WTC11 (cell line): ENCODE measurements at regions not wholly inside any gene's neighbourhood (a gene's known extent, or its start where the extent isn't known, plus 50 kb on each side); places are given as distances from the start of the nearest gene placed in this dataset.

Experiments used
- ATAC-seq: fragments of 200-7000 bp; cut with Tn5 transposase; 2 replicates; pipeline ENCODE4 v1.10.0; 2021; ENCODE audit warnings: mild to moderate bottlenecking, moderate library complexity
- CTCF ChIA-PET: fragments of 300-600 bp; sonication (Branson Sonifier 250); formaldehyde crosslinking; loops from one replicate; lab custom pipeline; 2021; ENCODE audit warnings: antibody characterized with exemption; lab: Charles Lee
- POLR2A ChIA-PET: fragments of 350-600 bp; sonication (Branson Sonifier 250); formaldehyde crosslinking; loops from one replicate; lab custom pipeline; 2021; ENCODE audit warnings: antibody characterized with exemption; lab: Charles Lee
- DNase-seq: peaks from one replicate; pipeline ENCODE4 v3.0.0; 2021; ENCODE audit warnings: low spot score
- H3K27ac Mint-ChIP-seq: 2 replicates; pipeline ENCODE4 v1.8.0; 2021; ENCODE audit warnings: mixed read lengths
- H3K27me3 Mint-ChIP-seq: 2 replicates; pipeline ENCODE4 v1.8.0; 2021; ENCODE audit warnings: low read depth, mild to moderate bottlenecking, moderate library complexity, mixed read lengths
- H3K36me3 Mint-ChIP-seq: 2 replicates; pipeline ENCODE4 v1.8.0; 2021; ENCODE audit warnings: mixed read lengths
- H3K4me1 Mint-ChIP-seq: 2 replicates; pipeline ENCODE4 v1.8.0; 2022; ENCODE audit warnings: mixed read lengths
- H3K4me3 Mint-ChIP-seq: 2 replicates; pipeline ENCODE4 v1.8.0; 2021; ENCODE audit warnings: mild to moderate bottlenecking, moderate library complexity, mixed read lengths
- H3K9me3 Mint-ChIP-seq: 2 replicates; pipeline ENCODE4 v1.8.0; 2021; ENCODE audit warnings: mixed read lengths
- GABPB1 ChIP-seq: sonication (generic); formaldehyde crosslinking; IDR thresholded peaks from 2 replicates; pipeline ENCODE4 v1.8.1; 2023; ENCODE audit warnings: mild to moderate bottlenecking, missing genetic modification reagents
- IRF2 ChIP-seq: sonication (generic); formaldehyde crosslinking; IDR thresholded peaks from 2 replicates; pipeline ENCODE4 v1.8.0; 2022; ENCODE audit warnings: low read depth, missing genetic modification reagents, borderline replicate concordance
- MAX ChIP-seq: sonication (generic); formaldehyde crosslinking; IDR thresholded peaks from 2 replicates; pipeline ENCODE4 v1.8.0; 2022; ENCODE audit warnings: mild to moderate bottlenecking, missing genetic modification reagents
- MXD4 ChIP-seq: fragments of 250-450 bp; sonication (Bioruptor Pico); IDR thresholded peaks from 2 replicates; pipeline ENCODE4 v1.8.0; 2021; ENCODE audit warnings: mild to moderate bottlenecking, moderate library complexity, borderline replicate concordance
- OVOL2 ChIP-seq: fragments of 250-450 bp; sonication (Bioruptor Pico); IDR thresholded peaks from 2 replicates; pipeline ENCODE4 v1.9.0; 2021; ENCODE audit warnings: mild to moderate bottlenecking, borderline replicate concordance
- PRRX2 ChIP-seq: fragments of 250-450 bp; sonication (Bioruptor Pico); IDR thresholded peaks from 2 replicates; pipeline ENCODE4 v1.8.0; 2021; ENCODE audit warnings: mild to moderate bottlenecking
- RELA ChIP-seq: sonication (generic); formaldehyde crosslinking; IDR thresholded peaks from 2 replicates; pipeline ENCODE4 v1.8.1; 2022; ENCODE audit warnings: missing genetic modification reagents, mild to moderate bottlenecking, borderline replicate concordance
- SOX15 ChIP-seq: fragments of 250-450 bp; sonication (Bioruptor Pico); IDR thresholded peaks from 2 replicates; pipeline ENCODE4 v1.9.0; 2021; ENCODE audit warnings: mild to moderate bottlenecking
- TP53 ChIP-seq: sonication (generic); formaldehyde crosslinking; IDR thresholded peaks from 2 replicates; pipeline ENCODE4 v1.8.1; 2023; ENCODE audit warnings: mild to moderate bottlenecking, missing genetic modification reagents
- ZNF232 ChIP-seq: sonication (generic); formaldehyde crosslinking; IDR thresholded peaks from 2 replicates; pipeline ENCODE4 v1.8.0; 2022; ENCODE audit warnings: mild to moderate bottlenecking, missing genetic modification reagents
- ZNF317 ChIP-seq: sonication (generic); formaldehyde crosslinking; IDR thresholded peaks from 2 replicates; pipeline ENCODE4 v1.8.1; 2023; ENCODE audit warnings: low read depth, mild to moderate bottlenecking, moderate library complexity, missing genetic modification reagents, borderline replicate concordance
- ZNF671 ChIP-seq: fragments of 250-450 bp; sonication (Bioruptor Pico); IDR thresholded peaks from 2 replicates; pipeline ENCODE4 v1.8.0; 2021; ENCODE audit warnings: mild to moderate bottlenecking
- TF ChIP-seq, protein P1 (sequence below): sonication (generic); formaldehyde crosslinking; IDR thresholded peaks from 2 replicates; pipeline ENCODE4 v1.8.0; 2023; ENCODE audit warnings: missing genetic modification reagents, mild to moderate bottlenecking, borderline replicate concordance
- TF ChIP-seq, protein P2 (sequence below): sonication (generic); formaldehyde crosslinking; IDR thresholded peaks from 2 replicates; pipeline ENCODE4 v1.8.0; 2022; ENCODE audit warnings: mild to moderate bottlenecking, missing genetic modification reagents
- TF ChIP-seq, protein P3 (sequence below): sonication (generic); formaldehyde crosslinking; IDR thresholded peaks from 2 replicates; pipeline ENCODE4 v1.8.0; 2023; ENCODE audit warnings: mild to moderate bottlenecking, missing genetic modification reagents

DNA sequence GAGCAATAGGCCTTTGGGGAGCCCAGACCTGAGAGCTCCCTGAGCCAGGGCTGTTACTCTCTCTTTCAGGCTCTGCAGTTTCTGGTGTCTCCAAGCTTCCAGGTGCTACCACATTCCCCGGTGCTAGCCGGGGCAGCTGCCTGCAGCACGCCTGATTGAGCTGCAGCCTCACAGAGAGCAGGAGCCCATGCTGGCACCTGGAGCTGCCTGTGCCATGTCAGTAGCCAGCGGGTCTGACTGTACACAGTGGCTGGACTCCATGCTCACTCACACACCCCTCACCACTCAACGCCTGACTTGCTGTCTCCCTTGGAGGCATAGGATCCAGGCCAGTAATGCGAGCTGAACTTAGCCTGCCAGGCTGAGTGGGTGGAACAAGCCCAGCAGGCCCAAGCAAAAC lies 800.4 kb upstream of the AGA start (continued):
- TF ChIP-seq, protein P1, sequence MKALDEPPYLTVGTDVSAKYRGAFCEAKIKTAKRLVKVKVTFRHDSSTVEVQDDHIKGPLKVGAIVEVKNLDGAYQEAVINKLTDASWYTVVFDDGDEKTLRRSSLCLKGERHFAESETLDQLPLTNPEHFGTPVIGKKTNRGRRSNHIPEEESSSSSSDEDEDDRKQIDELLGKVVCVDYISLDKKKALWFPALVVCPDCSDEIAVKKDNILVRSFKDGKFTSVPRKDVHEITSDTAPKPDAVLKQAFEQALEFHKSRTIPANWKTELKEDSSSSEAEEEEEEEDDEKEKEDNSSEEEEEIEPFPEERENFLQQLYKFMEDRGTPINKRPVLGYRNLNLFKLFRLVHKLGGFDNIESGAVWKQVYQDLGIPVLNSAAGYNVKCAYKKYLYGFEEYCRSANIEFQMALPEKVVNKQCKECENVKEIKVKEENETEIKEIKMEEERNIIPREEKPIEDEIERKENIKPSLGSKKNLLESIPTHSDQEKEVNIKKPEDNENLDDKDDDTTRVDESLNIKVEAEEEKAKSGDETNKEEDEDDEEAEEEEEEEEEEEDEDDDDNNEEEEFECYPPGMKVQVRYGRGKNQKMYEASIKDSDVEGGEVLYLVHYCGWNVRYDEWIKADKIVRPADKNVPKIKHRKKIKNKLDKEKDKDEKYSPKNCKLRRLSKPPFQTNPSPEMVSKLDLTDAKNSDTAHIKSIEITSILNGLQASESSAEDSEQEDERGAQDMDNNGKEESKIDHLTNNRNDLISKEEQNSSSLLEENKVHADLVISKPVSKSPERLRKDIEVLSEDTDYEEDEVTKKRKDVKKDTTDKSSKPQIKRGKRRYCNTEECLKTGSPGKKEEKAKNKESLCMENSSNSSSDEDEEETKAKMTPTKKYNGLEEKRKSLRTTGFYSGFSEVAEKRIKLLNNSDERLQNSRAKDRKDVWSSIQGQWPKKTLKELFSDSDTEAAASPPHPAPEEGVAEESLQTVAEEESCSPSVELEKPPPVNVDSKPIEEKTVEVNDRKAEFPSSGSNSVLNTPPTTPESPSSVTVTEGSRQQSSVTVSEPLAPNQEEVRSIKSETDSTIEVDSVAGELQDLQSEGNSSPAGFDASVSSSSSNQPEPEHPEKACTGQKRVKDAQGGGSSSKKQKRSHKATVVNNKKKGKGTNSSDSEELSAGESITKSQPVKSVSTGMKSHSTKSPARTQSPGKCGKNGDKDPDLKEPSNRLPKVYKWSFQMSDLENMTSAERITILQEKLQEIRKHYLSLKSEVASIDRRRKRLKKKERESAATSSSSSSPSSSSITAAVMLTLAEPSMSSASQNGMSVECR = no peak
- no peak for TF ChIP-seq MXD4
- TF ChIP-seq ZNF671 (CRISPR knock-in tag) = no peak
- TF ChIP-seq PRRX2 (CRISPR knock-in tag) = no peak
- TF ChIP-seq, all 79 proteins: peak for 0

- TF ChIP-seq OVOL2 (CRISPR knock-in tag) (no peak), TP53 (no peak), RELA (CRISPR knock-in tag) (no peak), ZNF232 (no peak), GABPB1 (CRISPR knock-in tag) (no peak)
- no peak overlapping the region for H3K27ac Mint-ChIP-seq
- ChIA-PET POLR2A (no interaction called here), CTCF (no interaction called here)
- DNase-seq (no peak), ATAC-seq (no peak)
- no peak overlapping the region for H3K4me3 Mint-ChIP-seq
- H3K4me1 Mint-ChIP-seq = no peaks in the 10 kb centered on the region
- H3K9me3 Mint-ChIP-seq = peaks cover 51% of the 10 kb centered on the region
- no peaks in the 10 kb centered on the region; the same call in 1 of the 2 replicates for H3K27me3 Mint-ChIP-seq
- peaks cover 12% of the 10 kb centered on the region; the same call in 1 of the 2 replicates for H3K36me3 Mint-ChIP-seq
Observed at GRCh38 chr4:178244785-178245184, 802.5 kb upstream of the AGA start.

GRCh38 chr4:178255172-178255571 lies 812.9 kb upstream of the AGA start:
- no peaks in the 10 kb centered on the region for H3K27me3 Mint-ChIP-seq
- POLR2A ChIA-PET = no interaction called here
- H3K4me3 Mint-ChIP-seq = no peak overlapping the region
- CTCF ChIA-PET = no interaction called here
- ATAC-seq (no peak), DNase-seq (no peak)
- peaks cover 15% of the 10 kb centered on the region for H3K36me3 Mint-ChIP-seq
- TF ChIP-seq SOX15 (CRISPR knock-in tag) = no peak
- TF ChIP-seq, protein P2, sequence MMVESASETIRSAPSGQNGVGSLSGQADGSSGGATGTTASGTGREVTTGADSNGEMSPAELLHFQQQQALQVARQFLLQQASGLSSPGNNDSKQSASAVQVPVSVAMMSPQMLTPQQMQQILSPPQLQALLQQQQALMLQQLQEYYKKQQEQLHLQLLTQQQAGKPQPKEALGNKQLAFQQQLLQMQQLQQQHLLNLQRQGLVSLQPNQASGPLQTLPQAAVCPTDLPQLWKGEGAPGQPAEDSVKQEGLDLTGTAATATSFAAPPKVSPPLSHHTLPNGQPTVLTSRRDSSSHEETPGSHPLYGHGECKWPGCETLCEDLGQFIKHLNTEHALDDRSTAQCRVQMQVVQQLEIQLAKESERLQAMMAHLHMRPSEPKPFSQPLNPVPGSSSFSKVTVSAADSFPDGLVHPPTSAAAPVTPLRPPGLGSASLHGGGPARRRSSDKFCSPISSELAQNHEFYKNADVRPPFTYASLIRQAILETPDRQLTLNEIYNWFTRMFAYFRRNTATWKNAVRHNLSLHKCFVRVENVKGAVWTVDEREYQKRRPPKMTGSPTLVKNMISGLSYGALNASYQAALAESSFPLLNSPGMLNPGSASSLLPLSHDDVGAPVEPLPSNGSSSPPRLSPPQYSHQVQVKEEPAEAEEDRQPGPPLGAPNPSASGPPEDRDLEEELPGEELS (CRISPR knock-in tag) = no peak
- TF ChIP-seq, protein P3, sequence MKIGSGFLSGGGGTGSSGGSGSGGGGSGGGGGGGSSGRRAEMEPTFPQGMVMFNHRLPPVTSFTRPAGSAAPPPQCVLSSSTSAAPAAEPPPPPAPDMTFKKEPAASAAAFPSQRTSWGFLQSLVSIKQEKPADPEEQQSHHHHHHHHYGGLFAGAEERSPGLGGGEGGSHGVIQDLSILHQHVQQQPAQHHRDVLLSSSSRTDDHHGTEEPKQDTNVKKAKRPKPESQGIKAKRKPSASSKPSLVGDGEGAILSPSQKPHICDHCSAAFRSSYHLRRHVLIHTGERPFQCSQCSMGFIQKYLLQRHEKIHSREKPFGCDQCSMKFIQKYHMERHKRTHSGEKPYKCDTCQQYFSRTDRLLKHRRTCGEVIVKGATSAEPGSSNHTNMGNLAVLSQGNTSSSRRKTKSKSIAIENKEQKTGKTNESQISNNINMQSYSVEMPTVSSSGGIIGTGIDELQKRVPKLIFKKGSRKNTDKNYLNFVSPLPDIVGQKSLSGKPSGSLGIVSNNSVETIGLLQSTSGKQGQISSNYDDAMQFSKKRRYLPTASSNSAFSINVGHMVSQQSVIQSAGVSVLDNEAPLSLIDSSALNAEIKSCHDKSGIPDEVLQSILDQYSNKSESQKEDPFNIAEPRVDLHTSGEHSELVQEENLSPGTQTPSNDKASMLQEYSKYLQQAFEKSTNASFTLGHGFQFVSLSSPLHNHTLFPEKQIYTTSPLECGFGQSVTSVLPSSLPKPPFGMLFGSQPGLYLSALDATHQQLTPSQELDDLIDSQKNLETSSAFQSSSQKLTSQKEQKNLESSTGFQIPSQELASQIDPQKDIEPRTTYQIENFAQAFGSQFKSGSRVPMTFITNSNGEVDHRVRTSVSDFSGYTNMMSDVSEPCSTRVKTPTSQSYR = no peak
- TF ChIP-seq ZNF317 (CRISPR knock-in tag) = no peak
- TF ChIP-seq MAX (CRISPR knock-in tag) = no peak
- TF ChIP-seq, protein P1 = no peak
- TF ChIP-seq IRF2 (CRISPR knock-in tag) = no peak
- peaks cover 42% of the 10 kb centered on the region for H3K9me3 Mint-ChIP-seq
- H3K4me1 Mint-ChIP-seq = no peaks in the 10 kb centered on the region
- H3K27ac Mint-ChIP-seq = no peak overlapping the region
